ENCODE measurements at regions not wholly inside any gene's neighbourhood (a gene's known extent, or its start where the extent isn't known, plus 50 kb on each side); places are given as distances from the start of the nearest gene placed in this dataset.

DNA sequence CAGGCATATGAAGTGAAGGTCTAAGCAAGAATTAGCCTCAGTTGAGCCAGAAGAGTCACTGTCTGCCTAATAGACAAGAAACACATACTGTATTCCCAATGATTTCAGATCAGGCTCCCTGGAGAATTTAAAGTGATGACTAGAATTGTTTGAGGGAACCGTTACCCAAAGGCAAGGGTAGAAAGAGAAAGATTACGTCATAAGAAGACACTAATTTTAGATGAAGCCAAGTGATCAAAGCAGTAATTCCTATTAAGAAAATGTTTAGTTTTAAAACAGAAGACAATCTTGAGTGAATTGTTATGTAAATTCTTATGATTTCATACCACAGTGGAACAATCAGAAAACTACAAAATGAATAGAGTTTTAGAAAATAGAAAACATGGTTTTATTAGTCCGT, 194.5 kb upstream of the ARSJ start:
- no peak for DNase-seq (ENCODE audit: low read depth in 2 of 3, low spot score in 1 of 3)

DNA sequence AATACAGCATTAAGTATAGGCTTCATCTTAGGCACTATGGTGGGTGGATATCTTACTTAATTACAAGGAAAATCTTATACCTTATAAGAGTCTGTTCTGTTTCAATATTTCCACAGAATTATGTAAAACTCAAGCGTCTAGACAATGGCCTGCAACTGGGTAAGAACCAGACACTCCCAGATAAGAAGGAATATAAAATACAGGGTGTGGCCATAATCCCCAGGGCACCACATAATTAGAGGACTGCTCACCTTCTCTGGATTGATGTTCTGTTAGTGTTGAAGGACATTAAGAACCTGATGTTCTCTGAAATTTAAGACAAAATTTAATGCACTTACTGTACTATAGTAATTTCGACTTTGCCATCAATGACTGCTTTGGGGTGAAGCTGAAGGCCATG, 198.2 kb upstream of the ARSJ start:
- DNase-seq (ENCODE audit: low read depth in 2 of 3, low spot score in 1 of 3): no peak

DNA sequence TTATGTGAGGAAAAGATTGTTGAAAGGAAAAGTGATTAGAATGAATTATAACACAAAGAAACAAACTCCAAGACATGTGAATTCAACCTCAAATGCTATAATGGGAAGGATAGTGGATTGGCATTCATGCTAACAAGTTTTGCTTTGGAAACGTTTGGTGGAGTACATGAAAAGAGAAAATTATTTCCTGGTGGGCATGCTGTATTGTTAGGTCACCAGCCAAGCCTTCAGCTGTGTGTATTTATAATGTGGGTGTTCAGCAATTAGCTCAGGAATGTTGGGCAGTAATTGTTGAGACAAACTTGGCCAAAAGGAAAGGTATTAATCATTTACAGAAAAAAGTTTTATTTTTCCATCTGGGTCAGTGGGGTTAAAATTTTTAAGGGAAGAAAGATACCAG, 198.9 kb upstream of the ARSJ start:
- no peak for DNase-seq (ENCODE audit: low read depth in 2 of 3, low spot score in 1 of 3)

DNA sequence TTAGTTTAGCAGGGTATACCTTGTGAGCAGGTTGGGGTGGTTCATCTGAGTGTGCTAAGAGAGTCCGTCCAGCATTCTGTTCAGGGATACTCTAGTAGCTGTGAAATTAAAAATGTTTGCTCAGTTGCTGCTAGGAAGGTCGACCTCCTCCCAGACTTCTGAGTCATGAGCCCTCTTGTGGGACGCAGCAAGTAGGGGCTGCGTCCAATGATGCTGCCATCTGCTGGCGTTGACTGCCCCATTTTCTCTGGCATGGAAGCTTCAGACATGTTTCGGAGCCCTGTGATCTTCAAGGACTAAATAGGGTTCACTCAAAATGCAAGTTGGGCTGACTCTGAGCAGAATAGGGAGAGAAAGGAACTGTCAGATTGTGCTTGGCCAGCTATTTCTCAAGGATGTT, 201.0 kb upstream of the ARSJ start:
- peak; percentile 1 to 12 (median 2) for DNase-seq (ENCODE audit: low read depth in 2 of 3, low spot score in 1 of 3)

DNA sequence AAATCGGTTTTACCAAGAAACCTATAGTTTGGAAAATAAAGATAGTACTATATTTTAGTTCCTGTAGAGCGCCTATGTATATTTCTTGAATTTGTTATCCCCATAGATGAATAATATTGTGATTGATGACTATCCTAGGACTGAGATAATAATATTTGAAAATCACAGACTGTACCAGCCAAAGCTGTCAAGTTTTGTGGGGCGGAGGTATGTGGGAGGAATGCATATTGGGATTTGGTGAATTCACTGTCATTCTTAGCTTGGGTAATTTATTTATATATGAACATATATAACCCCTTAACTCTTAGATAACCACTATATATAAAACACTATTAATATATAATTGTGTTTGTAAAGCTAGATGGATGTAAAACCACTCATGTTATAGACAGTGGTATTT, 205.5 kb upstream of the ARSJ start:
- DNase-seq (ENCODE audit: low read depth in 2 of 3, low spot score in 1 of 3): no peak

DNA sequence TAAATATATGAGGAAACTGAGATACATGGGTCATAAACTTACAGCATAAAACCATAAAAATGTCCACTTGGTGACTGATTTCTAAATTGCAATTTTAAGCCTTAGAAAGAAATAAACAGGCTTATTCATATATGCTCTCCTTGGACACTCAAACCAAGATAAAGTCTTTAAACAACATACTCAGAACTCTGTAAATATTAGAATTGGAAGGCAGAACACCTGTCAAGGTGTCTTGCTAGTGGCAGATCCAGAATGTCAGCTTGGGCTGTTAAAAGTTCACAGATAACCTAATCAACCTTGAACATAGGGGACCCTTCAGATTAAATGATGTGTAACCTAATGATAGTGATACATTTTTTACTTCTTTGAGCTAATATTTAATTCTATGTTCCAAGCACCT, 208.1 kb upstream of the ARSJ start:
- DNase-seq (ENCODE audit: low read depth in 2 of 3, low spot score in 1 of 3): no peak

DNA sequence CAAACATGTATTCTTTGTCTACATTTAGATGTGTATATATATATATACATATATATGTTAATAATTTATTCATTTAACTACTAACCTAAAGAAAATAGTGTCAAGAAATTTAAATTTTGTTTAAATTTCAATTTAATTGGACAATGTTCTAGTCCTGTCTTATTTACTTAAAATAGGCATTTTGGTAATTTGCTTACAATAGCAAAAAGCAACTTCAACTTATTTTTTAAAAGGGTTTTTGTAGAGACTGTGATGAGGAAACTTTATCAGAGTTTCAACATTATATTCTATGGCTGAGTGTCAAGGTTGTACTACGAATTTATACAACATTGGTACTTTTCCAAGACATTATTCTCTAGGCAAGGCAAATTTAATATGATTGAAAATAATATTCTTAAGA, 212.0 kb upstream of the ARSJ start:
- no peak for DNase-seq (ENCODE audit: low read depth in 2 of 3, low spot score in 1 of 3)

DNA sequence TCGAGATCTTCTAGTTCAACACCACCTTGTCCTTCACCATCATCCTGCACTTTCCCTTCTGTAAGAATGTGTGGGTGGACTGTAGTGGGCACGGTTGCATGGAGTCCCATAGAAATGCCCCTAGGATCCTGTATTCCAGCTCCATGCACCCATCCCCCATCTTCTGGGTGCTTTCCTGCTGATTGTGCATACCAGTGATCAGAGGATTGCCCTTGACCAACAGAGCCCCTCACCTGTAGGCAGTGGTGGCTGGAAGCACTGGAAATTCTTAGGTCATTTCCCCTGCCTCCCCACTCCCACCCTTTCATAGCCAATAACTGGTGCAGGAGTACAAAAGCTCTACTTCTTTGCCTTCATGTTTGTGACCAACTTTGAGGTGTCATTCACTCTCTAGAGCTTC, 213.4 kb upstream of the ARSJ start:
- no peak for DNase-seq (ENCODE audit: low read depth in 2 of 3, low spot score in 1 of 3)

DNA sequence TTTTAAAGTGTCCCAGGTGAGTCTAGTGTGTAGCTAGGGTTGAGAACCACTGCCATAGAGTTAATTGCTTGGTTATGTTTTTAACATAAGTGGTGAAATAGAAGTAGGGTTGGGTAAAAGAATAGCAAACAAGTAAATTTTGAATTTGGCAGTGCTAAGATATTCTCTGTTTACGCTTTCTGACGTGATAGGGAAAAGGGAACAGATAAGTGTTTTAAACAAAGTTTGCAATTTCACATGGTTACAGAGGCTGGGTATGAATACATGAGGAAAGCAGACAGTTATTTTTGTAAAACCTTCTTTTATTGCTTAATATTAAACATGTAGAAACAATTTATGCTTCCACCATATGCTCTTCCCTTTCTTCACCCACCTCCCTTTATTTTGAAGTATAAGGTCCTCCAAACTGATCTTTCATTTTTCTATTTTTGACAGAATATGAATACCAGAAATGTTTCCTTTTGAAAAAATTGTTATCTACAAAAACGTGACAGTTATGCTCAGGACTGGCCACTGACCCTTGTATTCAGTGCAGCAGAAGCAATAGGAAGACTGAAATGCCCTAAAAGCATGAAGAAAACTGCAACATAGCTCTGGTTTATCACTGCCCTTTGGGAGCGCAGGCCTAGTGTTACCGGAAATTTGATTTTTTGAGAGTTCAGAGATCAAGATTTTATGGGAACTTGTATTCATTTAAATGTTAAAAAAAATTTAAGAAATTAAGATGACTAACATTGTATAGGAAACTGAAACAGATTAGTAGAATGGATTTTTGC, 214.4 kb upstream of the ARSJ start:
- no peak for DNase-seq (ENCODE audit: low read depth in 2 of 3, low spot score in 1 of 3)

DNA sequence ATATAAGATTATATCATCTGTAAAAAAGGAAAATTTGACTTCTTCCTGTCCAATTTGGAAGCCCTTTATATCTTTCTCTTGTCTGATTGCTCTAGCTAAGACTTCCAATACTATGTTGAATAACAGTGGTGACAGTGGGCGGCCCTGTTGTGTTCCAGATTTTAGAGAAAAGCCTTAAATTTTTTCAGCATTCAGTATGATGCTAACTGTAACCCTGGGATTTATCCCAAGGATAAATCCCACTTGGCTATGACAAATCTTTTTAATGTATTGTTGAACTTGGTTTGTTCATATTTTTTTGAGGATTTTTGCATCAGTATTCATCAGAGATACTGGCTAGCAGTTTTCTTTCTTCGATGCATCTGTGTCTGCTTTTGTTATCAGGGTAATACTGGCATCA, 217.2 kb upstream of the ARSJ start:
- no peak for DNase-seq (ENCODE audit: low read depth in 2 of 3, low spot score in 1 of 3)

DNA sequence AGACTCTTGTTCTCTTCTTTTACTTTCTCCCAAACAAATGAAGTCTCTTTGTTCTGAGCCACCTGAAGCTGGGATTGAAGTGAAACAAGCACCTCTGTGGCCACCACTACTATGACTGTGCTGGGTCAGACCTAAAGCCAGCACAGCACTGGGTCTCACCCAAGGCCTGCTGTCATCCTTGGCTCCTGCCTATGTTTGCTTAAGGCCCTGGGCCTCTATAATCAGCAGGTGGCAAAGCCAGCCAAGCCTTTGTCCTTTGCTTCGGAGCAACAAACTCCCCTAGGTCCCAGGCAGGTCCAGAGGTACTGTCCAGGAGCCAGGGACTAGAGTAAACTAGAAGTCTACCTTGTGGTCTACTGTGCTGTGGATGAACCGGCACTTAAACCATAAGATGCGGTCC, 220.6 kb upstream of the ARSJ start:
- DNase-seq (ENCODE audit: low read depth in 2 of 3, low spot score in 1 of 3): no peak

DNA sequence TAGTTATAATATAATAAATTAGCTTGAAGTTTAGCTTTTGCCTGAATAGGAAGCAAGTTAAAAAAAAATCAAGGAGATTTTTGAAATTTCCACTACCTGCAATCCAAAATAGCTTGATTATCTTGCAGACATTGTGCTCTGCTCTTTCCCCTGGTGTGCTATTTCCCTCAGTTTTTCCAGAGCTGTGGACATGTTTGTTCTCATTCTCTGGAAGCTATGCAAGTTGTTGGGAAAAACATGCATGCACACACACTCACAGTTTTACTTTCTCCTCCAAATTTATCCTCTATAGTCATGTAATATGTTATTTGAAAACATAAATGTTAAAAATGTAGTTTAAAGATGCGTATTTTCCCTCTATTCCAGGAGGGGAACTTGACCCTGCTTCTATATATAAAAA, 225.8 kb upstream of the ARSJ start:
- no peak for DNase-seq (ENCODE audit: low read depth in 2 of 3, low spot score in 1 of 3)

DNA sequence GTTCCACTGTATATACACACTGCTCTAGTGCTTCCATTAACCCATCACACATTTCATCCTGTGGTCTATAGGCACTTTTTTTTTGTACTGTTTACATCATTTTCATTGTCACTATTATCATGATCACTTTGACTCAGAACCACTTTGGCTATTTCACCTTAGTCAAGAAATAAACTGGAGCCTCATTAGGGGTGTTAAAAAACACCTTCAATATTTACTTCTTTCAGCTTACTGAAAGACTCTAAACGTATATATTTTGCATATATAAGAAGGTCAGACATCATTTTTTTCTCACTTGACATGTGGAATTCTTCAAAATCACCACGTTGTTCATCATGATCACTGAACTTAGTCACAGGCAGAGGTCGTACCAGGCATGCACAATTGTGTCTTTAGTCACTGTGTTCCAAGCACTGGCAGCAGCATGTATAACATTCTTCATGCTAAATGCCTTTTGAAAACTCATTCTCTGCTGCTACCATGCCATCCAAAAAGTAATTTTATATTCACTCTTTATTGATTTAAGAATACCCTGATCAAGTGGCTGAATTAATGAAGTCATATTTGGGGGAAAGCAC, 229.2 kb upstream of the ARSJ start:
- DNase-seq (ENCODE audit: low read depth in 2 of 3, low spot score in 1 of 3): no peak

DNA sequence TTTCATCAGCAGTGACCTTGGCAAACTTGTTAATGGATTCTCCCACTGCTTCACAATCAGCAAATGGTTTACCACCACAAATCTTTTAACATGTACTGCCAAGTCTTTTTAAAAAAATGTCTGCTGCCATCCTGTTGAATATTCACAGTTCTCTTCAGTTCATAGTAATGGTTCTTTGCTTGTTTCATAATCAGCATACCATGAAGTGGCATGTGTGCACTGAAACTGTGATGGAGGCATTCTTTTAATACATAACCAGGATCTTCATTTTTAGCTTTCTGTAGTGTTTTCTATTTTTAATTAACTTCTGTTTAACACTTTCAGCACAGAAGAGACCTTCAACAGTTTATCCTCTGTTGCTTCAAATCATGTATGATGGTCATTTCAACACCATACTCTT, 230.1 kb upstream of the ARSJ start:
- no peak for DNase-seq (ENCODE audit: low read depth in 2 of 3, low spot score in 1 of 3)

DNA sequence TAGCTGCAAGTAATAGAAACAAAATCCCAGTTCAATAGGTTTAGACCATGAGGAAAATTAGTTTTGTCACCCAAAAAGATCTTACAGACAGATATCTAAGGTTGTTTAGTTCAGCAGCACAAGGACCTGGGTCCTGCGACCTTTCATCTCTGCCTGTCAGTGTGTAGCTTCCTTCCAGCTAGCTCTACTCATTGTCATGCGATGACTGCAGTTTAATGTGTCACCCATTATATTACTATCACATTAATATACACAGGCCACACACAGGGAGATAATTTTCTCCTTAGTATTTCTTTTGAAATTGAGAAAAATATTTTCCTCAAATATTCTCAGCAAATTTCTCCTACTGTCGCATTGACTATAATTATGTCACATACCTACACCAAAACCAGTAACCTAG, 232.1 kb upstream of the ARSJ start:
- no peak for DNase-seq (ENCODE audit: low read depth in 2 of 3, low spot score in 1 of 3)

DNA sequence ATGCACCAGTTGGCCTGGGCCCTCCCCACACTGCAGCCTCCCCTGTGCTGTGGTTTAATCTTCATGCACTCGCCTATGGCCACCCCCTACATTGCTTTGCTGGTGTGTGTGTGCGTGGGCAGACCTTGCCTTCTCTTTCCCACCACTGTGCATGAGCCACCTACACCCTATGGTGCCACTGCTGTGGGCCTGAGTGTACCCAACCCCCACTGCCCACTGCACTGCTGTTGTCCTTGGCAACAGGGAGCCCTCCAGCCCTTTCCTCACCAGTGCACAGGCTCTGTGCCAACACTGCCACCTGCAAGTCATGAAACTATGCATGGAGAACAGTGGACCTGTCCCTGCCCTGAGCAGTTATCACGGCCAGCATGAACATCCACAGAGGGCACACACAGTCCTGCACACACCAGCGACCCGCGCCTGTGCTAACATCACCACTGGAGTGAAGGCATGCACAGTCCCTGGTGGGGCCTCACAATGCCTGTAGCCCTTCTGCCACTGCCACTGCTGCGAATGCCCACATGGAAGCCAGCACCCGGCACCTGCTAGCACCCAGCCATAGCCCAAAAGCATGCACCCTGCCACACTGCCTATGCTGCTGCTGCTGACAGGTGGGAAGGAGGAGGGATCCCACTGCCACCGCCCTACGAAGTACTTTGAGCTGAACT, 237.8 kb upstream of the ARSJ start:
- DNase-seq (ENCODE audit: low read depth in 2 of 3, low spot score in 1 of 3): no peak

DNA sequence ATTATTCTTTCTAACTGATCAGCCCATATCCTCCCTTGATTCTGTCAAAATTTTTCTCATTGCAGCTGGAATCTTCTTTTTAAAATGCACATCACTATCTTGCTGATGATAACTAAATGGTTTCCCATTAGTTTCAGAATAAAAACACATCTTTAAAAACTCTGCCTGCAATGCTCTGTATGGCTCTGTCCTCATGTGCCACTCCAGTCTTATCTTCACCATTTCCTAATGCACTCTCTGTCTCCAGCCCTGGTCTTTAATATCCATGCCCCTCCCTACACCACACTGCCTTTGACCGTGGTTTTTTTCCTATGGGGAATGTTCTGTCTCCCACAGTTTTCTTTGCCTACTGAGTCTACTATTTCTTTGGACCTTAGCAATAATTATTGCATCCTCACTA, 244.1 kb upstream of the ARSJ start:
- no peak for DNase-seq (ENCODE audit: low read depth in 2 of 3, low spot score in 1 of 3)

DNA sequence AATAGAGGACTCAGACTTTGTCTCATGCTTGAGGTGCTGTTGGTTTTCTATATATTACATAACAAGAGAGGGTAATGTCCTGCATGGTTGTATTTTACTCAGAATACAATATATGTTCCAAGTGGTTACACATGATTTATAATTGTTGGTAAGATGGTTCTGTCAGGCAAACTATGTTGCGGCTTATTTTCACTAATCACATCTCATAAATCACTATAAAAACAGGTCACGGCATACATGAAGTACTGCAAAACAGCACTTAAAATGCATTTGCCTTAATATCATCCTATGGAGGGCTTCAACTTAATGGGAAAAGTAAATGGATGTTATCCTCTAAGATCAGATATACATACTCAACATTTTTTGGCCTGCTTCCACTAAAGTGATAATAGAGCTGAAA, 246.0 kb upstream of the ARSJ start:
- no peak for DNase-seq (ENCODE audit: low read depth in 2 of 3, low spot score in 1 of 3)

DNA sequence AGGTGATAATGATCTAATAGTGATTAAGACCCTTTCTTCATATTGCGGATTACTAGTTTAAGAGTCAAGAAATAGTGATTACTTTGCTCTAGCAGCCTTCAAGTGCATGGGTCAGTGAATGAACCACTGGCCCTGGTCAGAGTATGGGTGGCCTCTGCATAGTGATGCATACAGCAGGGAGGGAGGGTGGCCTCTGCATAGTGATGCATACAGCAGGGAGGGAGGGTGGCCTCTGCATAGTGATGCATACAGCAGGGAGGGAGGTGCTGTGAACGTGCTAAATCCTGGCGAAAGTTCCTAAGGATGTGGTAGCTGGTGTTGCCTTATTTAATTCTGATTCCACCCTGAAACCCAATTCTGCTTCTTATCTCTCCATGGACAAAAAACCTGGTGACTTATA, 246.7 kb upstream of the ARSJ start:
- no peak for DNase-seq (ENCODE audit: low read depth in 2 of 3, low spot score in 1 of 3)

DNA sequence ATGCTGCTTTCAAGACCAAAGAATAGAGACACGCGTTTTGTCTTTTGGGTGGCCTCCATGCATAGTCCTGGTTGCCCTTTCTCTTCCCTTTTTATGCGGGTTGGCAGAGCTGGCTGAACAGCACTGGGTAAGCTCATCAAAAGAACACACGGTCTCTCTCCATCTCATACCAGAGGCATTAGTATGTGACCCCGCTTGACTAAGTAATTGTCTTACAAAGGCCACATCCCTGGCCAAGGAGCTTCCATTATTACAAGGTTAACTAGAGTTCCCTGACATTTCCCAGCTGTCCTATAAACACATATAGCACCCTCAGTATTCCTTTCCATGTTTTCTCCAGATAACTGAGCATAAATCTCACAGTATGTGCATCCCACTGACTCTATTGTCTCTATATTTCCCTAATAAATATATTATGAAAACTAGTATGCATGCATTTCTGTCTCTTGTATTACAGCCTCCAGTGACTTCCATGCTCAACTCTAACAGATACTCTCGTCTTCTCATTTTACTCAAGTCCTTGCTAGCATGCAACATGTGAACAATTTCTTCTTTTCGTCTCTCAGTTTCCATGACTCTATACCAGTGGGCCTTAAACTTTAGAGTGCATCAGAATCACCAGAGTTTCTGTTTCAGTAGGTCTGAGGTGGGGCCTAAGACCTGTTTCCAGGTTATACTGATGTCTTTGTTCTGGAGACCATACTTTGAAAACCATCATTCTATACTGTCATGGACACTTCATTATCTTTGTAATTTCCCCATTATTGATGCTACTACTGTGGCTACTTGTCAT, 247.7 kb upstream of the ARSJ start:
- no peak for DNase-seq (ENCODE audit: low read depth in 2 of 3, low spot score in 1 of 3)

DNA sequence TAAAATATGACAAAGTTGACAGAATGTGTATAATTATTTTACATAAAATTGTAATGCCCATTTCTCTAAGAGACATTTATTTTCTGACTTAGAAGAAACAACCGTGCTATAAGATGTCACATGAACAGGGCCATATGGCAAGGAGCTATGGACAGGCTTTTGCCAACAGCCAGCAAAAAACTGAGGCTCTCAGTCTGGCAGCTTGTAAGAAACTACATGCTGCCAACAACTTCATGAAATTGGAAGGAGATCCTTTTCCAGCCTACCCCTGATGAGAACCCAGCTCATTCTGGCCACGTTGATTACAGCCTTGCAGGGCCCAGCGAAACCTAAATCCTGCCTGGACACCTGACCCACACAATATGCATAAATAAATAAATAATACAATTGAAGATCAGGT, 250.3 kb upstream of the ARSJ start:
- no peak for DNase-seq (ENCODE audit: low read depth in 2 of 3, low spot score in 1 of 3)

DNA sequence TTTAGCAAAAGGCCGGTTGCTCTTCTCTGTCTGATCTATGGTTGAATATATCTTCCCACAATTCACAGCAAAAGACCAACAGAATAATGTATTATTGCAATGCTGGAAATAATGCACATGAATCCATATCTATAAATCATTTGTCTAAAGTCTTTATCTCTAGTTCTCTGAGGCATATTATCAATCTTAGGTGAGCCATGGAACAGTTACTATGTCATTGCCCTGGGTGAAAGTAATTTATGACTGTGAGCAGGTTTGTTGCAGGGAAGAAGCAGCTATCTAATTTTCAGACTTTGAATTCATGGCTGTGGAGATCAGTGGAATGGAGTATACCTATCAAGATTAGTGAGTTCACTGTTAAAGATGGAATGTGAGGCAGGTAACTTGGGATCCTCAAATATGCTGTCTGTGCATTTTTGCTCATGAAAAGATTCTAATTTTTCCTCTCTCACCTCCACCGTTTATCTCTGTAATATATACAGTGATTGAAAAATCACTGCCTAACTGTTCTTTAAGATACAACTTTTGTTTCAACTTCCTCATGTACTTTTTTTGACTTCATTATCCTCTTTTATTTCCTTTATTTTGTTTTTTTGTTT, 256.8 kb upstream of the ARSJ start:
- DNase-seq (ENCODE audit: low read depth in 2 of 3, low spot score in 1 of 3): no peak
